Fibroblast of the aortic adventitia (primary cell): ENCODE measurements at regions not wholly inside any gene's neighbourhood (a gene's known extent, or its start where the extent isn't known, plus 50 kb on each side); places are given as distances from the start of the nearest gene placed in this dataset.

ENCODE experiments used
- DNase-seq: peaks from one replicate; pipeline ENCODE4 v3.0.0-alpha.2; 2010; ENCODE audit warnings: low read depth
- H3K4me3 ChIP-seq: 2 replicates; pipeline ENCODE4 v1.5.1; 2011; ENCODE audit warnings: low read depth, mild to moderate bottlenecking, control low read depth, low read length, moderate library complexity
- TF ChIP-seq, protein P1 (sequence below): IDR thresholded peaks from 2 replicates; pipeline ENCODE4 v1.5.1; 2011; ENCODE audit warnings: mild to moderate bottlenecking, low read length, control low read depth, inconsistent platforms; ENCODE audit not compliant: insufficient read depth

- DNase-seq = no peak
- TF ChIP-seq, protein P1, sequence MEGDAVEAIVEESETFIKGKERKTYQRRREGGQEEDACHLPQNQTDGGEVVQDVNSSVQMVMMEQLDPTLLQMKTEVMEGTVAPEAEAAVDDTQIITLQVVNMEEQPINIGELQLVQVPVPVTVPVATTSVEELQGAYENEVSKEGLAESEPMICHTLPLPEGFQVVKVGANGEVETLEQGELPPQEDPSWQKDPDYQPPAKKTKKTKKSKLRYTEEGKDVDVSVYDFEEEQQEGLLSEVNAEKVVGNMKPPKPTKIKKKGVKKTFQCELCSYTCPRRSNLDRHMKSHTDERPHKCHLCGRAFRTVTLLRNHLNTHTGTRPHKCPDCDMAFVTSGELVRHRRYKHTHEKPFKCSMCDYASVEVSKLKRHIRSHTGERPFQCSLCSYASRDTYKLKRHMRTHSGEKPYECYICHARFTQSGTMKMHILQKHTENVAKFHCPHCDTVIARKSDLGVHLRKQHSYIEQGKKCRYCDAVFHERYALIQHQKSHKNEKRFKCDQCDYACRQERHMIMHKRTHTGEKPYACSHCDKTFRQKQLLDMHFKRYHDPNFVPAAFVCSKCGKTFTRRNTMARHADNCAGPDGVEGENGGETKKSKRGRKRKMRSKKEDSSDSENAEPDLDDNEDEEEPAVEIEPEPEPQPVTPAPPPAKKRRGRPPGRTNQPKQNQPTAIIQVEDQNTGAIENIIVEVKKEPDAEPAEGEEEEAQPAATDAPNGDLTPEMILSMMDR = no peak
- H3K4me3 ChIP-seq = no peak overlapping the region
These were observed 69.8 kb upstream of the HEY2 start for GRCh38 chr6:125679651-125680050.

GRCh38 chr6:125682939-125683338 lies 66.5 kb upstream of the HEY2 start:
- no peak for DNase-seq
- TF ChIP-seq, protein P1 = no peak
- H3K4me3 ChIP-seq = no peak overlapping the region

DNA sequence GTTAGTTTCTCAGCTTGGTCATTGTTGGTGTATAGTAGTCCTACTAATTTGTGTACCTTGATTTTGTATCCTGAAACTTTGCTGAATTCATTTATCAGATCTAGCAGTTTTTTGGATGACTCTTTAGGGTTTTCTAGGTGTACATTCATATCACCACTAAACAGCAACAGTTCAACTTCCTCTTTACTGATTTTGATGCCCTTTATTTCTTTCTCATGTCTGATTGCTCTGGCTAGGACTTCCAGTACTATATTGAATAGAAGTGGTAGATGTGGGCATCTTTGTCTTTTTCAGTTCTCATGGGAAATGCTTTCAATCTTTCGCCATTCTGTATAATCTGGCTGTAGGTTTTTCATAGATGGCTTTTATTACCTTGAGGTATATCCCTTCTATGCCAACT lies 61.3 kb upstream of the HEY2 start:
- DNase-seq = no peak
- no peak overlapping the region for H3K4me3 ChIP-seq
- TF ChIP-seq, protein P1 = no peak

GRCh38 chr6:125693480-125693879 lies 56.0 kb upstream of the HEY2 start:
- TF ChIP-seq, protein P1 = no peak
- no peak overlapping the region for H3K4me3 ChIP-seq
- no peak for DNase-seq

DNA sequence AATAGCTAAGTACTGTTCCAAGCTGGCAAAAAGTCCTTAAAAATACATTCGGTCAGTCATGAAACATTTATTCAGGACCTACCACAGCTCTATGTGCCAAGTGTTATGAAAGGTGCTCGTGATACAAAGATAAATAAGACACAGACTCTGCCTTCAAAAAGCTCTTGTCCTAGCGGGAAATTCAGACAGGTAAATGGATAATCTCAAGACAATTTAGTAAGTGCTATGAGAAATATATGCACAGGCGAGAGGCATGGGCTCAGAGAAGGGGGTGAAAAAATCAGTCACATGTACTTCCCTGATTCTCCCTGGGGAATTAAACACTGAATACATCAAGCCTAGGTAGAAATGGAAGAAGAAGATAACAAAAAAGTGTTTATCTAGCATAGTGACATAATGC lies 49.8 kb upstream of the HEY2 start:
- TF ChIP-seq, protein P1 = no peak
- no peak for DNase-seq
- no peak overlapping the region for H3K4me3 ChIP-seq
